GM12878 (cell line): ENCODE measurements at regions not wholly inside any gene's neighbourhood (a gene's known extent, or its start where the extent isn't known, plus 50 kb on each side); places are given as distances from the start of the nearest gene placed in this dataset.

Experiments
- ATAC-seq: fragments of 200-7000 bp; cut with Tn5 transposase; 3 replicates; pipeline ENCODE4 v1.9.1; 2020; ENCODE audit warnings: mild to moderate bottlenecking, moderate library complexity
- BruUV-seq: library from RNA; stranded (reverse); fragments of 400-500 nt; replicated peaks from 2 replicates; lab custom pipeline; 2021; lab: Mats Ljungman, UMichigan
- CTCF ChIA-PET: fragments of 300-600 bp; sonication (Branson Sonifier 250); formaldehyde crosslinking; extraction: SDS; loops from one replicate; lab custom pipeline; 2021; ENCODE audit warnings: inconsistent platforms; lab: Yijun Ruan, JAX
- POLR2A ChIA-PET: fragments of 350-600 bp; formaldehyde crosslinking; extraction: SDS; loops from one replicate; lab custom pipeline; 2021; ENCODE audit warnings: inconsistent platforms; lab: Charles Lee
- RAD21 ChIA-PET: fragments of 300-600 bp; sonication (Branson Sonifier 250); formaldehyde crosslinking; loops from one replicate; lab custom pipeline; 2023; ENCODE audit warnings: antibody characterized with exemption; ENCODE audit not compliant: unreplicated experiment; lab: Charles Lee
- SMC1A ChIA-PET: fragments of 300-600 bp; sonication (Branson Sonifier 250); formaldehyde crosslinking; loops from one replicate; lab custom pipeline; 2023; ENCODE audit not compliant: unreplicated experiment, uncharacterized antibody; lab: Charles Lee
- DNase-seq: peaks from one replicate; pipeline ENCODE4 v3.0.0-alpha.2; 2011; ENCODE audit warnings: low read depth, low spot score
- FAIRE-seq: peaks from 3 replicates; lab custom pipeline; 2011; peaks lifted over from hg19 to GRCh38; lab: Jason Lieb, UNC
- H2AFZ ChIP-seq: 2 replicates; pipeline ENCODE4 v1.6.0; 2011; ENCODE audit warnings: low read depth, low read length, control low read depth; ENCODE audit not compliant: control insufficient read depth
- H3K27ac ChIP-seq: 2 replicates; pipeline ENCODE4 v1.5.1; 2011; ENCODE audit warnings: control low read depth; ENCODE audit not compliant: control insufficient read depth, insufficient read depth
- H3K27me3 ChIP-seq, 2 experiments: replicated peaks in 1 of 2; 2 replicates each; pipeline versions ENCODE4 v1.6.0 to v1.6.1; 2011; ENCODE audit warnings: low read length in 1 of 2; ENCODE audit not compliant: control insufficient read depth in 2 of 2, insufficient read depth in 2 of 2
- H3K36me3 ChIP-seq, 2 experiments: 2 replicates each; pipeline ENCODE4 v1.5.1; 2011; ENCODE audit warnings: low read length in 1 of 2; ENCODE audit not compliant: control insufficient read depth in 2 of 2, insufficient read depth in 2 of 2
- H3K4me1 ChIP-seq: 2 replicates; pipeline ENCODE4 v1.6.1; 2011; ENCODE audit warnings: mild to moderate bottlenecking, low read length, moderate library complexity, mixed read lengths; ENCODE audit not compliant: control insufficient read depth, insufficient read depth
- H3K4me2 ChIP-seq: 2 replicates; pipeline ENCODE4 v1.6.0; 2011; ENCODE audit warnings: control low read depth; ENCODE audit not compliant: control insufficient read depth, insufficient read depth
- H3K4me3 ChIP-seq: fragments of 200-600 bp; sonication (generic); 2 replicates; pipeline ENCODE4 v1.5.1; 2016
- H3K79me2 ChIP-seq: 2 replicates; pipeline ENCODE4 v1.6.0; 2011; ENCODE audit warnings: low read length; ENCODE audit not compliant: control insufficient read depth, insufficient read depth
- H3K9ac ChIP-seq: 2 replicates; pipeline ENCODE4 v1.8.0; 2011; ENCODE audit warnings: low read length, control low read depth, mixed read lengths; ENCODE audit not compliant: control insufficient read depth, insufficient read depth
- H3K9me3 ChIP-seq: replicated peaks from 3 replicates; pipeline ENCODE4 v1.5.1; 2011; ENCODE audit warnings: mild to moderate bottlenecking, low read length; ENCODE audit not compliant: control insufficient read depth, insufficient read depth
- H4K20me1 ChIP-seq: 2 replicates; pipeline ENCODE4 v1.6.0; 2011; ENCODE audit not compliant: control insufficient read depth, insufficient read depth
- DPF2 ChIP-seq: fragments of 450-650 bp; IDR thresholded peaks from 2 replicates; pipeline ENCODE4 v1.6.1; 2017; ENCODE audit warnings: mild to moderate bottlenecking
- PAX8 ChIP-seq: fragments of 450-650 bp; IDR thresholded peaks from 2 replicates; pipeline ENCODE4 v1.6.1; 2017; ENCODE audit warnings: mild to moderate bottlenecking, moderate library complexity
- SREBF1 ChIP-seq: IDR thresholded peaks from 2 replicates; pipeline ENCODE4 v1.6.1; 2012; ENCODE audit warnings: mild to moderate bottlenecking, low read length
- WRNIP1 ChIP-seq: IDR thresholded peaks from 2 replicates; pipeline ENCODE4 v1.6.1; 2011; ENCODE audit warnings: low read depth, low read length, improper control_type of control experiment, borderline replicate concordance
- WGBS: methylation state at CpG from one replicate; pipeline ENCODE4 v1.1.6; 2016; ENCODE audit warnings: low lambda C conversion rate; ENCODE audit not compliant: insufficient replicate concordance, insufficient coverage; ENCODE audit errors: missing lambda C conversion rate; 5-methylcytosine and 5-hydroxymethylcytosine counted together
- in situ Hi-C: fragments of 300-500 bp; cut with MboI; formaldehyde crosslinking; loops from 9 replicates; pipeline ENCODE4 v1.14.3; 2018; ENCODE audit warnings: mixed read lengths
- intact Hi-C: fragments of 100-400 bp; cut with micrococcal nuclease; formaldehyde crosslinking; loops from one replicate; pipeline ENCODE4 v1.14.2; 2022; ENCODE audit not compliant: unreplicated experiment
- TF ChIP-seq, protein P1 (sequence below): IDR thresholded peaks from 2 replicates; pipeline ENCODE4 v1.6.1; 2012; ENCODE audit warnings: mild to moderate bottlenecking, low read depth, low read length

DNA sequence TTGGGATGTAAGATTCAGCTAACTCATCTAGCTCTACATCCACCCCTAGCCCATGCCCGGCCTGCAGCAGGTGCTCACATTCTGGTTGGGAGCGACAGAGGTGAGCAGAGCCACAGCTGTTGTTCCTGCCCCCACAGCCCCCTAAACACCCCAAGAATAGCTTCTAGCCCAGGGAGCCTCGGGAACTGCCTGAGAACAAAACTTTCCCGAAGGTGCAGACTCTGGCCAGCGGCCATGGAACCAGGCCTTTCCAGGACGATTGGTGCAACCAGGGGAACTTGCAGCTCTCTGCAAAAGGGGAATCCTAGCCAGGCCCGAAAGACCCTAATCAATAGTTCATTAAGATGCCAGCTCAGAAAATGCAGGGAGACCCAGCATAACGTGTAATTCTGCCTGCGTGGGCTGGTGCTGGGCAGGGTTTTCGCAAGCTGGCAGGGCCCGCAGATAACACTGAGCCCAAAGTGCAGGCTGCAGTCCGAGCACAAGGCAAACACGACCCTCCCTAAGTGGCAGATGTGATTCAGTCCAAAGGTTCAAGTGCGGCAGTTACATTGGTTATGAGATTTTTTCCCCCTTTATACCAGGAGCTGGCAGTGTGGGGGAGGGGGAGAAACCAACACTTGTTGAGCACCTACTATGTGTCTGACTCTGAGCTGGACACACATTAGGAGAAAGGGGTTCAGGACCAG, 122.5 kb upstream of the MAP1LC3B2 start:
- no peak overlapping the region for H3K9ac ChIP-seq

More for the DNA sequence above, 122.5 kb upstream of the MAP1LC3B2 start:
- no peaks in the 10 kb centered on the region for H3K36me3 ChIP-seq
- ChIA-PET SMC1A (interaction anchor here (1.2 kb wide), 1 partner anchor 29 kb away, joined by 3 read pairs; no protein-coding TSS in a partner anchor), RAD21 (no interaction called here), POLR2A (no interaction called here), CTCF (no interaction called here)
- no peaks in the 10 kb centered on the region for H3K9me3 ChIP-seq
- FAIRE-seq (no peak), ATAC-seq (no peak), DNase-seq (no peak)
- H3K27ac ChIP-seq = no peak overlapping the region
- H3K4me1 ChIP-seq = no peaks in the 10 kb centered on the region
- no peaks in the 10 kb centered on the region for H4K20me1 ChIP-seq
- no TSS peak for BruUV-seq
- H3K4me2 ChIP-seq = no peak overlapping the region
- intact Hi-C loops = no loop called here
- no peak overlapping the region for H3K4me3 ChIP-seq
- H2AFZ ChIP-seq = no peak overlapping the region
- TF ChIP-seq, protein P1, sequence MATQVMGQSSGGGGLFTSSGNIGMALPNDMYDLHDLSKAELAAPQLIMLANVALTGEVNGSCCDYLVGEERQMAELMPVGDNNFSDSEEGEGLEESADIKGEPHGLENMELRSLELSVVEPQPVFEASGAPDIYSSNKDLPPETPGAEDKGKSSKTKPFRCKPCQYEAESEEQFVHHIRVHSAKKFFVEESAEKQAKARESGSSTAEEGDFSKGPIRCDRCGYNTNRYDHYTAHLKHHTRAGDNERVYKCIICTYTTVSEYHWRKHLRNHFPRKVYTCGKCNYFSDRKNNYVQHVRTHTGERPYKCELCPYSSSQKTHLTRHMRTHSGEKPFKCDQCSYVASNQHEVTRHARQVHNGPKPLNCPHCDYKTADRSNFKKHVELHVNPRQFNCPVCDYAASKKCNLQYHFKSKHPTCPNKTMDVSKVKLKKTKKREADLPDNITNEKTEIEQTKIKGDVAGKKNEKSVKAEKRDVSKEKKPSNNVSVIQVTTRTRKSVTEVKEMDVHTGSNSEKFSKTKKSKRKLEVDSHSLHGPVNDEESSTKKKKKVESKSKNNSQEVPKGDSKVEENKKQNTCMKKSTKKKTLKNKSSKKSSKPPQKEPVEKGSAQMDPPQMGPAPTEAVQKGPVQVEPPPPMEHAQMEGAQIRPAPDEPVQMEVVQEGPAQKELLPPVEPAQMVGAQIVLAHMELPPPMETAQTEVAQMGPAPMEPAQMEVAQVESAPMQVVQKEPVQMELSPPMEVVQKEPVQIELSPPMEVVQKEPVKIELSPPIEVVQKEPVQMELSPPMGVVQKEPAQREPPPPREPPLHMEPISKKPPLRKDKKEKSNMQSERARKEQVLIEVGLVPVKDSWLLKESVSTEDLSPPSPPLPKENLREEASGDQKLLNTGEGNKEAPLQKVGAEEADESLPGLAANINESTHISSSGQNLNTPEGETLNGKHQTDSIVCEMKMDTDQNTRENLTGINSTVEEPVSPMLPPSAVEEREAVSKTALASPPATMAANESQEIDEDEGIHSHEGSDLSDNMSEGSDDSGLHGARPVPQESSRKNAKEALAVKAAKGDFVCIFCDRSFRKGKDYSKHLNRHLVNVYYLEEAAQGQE = no peak
- TF ChIP-seq PAX8 = no peak
- no peak for TF ChIP-seq SREBF1
- no peak for TF ChIP-seq WRNIP1
- no peak for TF ChIP-seq DPF2
- in situ Hi-C loops = no loop called here
- no peaks in the 10 kb centered on the region for H3K79me2 ChIP-seq
- 54% methylated on average over 14 of the region's 14 CpGs for WGBS
- peaks cover 0 to 1% of the 10 kb centered on the region in 2 experiments for H3K27me3 ChIP-seq
